GM10248 (cell line): ENCODE measurements at regions not wholly inside any gene's neighbourhood (a gene's known extent, or its start where the extent isn't known, plus 50 kb on each side); places are given as distances from the start of the nearest gene placed in this dataset.

ENCODE experiments used
- CTCF ChIA-PET: fragments of 300-600 bp; sonication (Branson Sonifier 250); formaldehyde crosslinking; extraction: SDS; loops from one replicate; lab custom pipeline; 2021; ENCODE audit warnings: antibody characterized with exemption; lab: Yijun Ruan, JAX
- POLR2A ChIA-PET: fragments of 350-650 bp; sonication (Branson Sonifier 250); formaldehyde crosslinking; extraction: SDS; loops from one replicate; lab custom pipeline; 2020; ENCODE audit warnings: antibody characterized with exemption; lab: Yijun Ruan, JAX
- DNase-seq: peaks from one replicate; pipeline ENCODE4 v3.0.0; 2012; ENCODE audit errors: extremely low spot score
- CTCF ChIP-seq: IDR thresholded peaks from 2 replicates; pipeline ENCODE4 v1.5.1; 2012; ENCODE audit warnings: mild to moderate bottlenecking, low read depth; ENCODE audit errors: extremely low read depth, missing control alignments, control extremely low read depth

- DNase-seq, result no peak
- CTCF ChIA-PET, result interaction anchor here (0.6 to 1.3 kb wide), 2 partner anchors 11 to 16 kb away, joined by 3 read pairs; no protein-coding TSS in a partner anchor
- POLR2A ChIA-PET, result no interaction called here
- TF ChIP-seq CTCF, result no peak
These were observed 406.1 kb upstream of the DCC start for GRCh38 chr18:51933903-51934302.

GRCh38 chr18:51936115-51936514 lies 403.9 kb upstream of the DCC start:
- no peak for DNase-seq
- ChIA-PET CTCF (interaction anchor here (1.2 kb wide), 1 partner anchor 20 kb away, joined by 3 read pairs; no protein-coding TSS in a partner anchor), POLR2A (no interaction called here)
- no peak for TF ChIP-seq CTCF

- TF ChIP-seq CTCF, result no peak
- no peak for DNase-seq
- ChIA-PET POLR2A (no interaction called here), CTCF (interaction anchor here (1.3 kb wide), 1 partner anchor 17 kb away, joined by 4 read pairs; no protein-coding TSS in a partner anchor)
These were observed 398.0 kb upstream of the DCC start for GRCh38 chr18:51941999-51942398.

- POLR2A ChIA-PET, result no interaction called here
- CTCF ChIA-PET, result no interaction called here
- DNase-seq, result no peak
- no peak for TF ChIP-seq CTCF
These were observed 396.7 kb upstream of the DCC start for GRCh38 chr18:51943281-51943680.

GRCh38 chr18:51946946-51947345 lies 393.1 kb upstream of the DCC start:
- ChIA-PET CTCF (interaction anchor here (1.3 to 3.0 kb wide), 2 partner anchors 12 to 279 kb away, joined by 3 to 10 read pairs; no protein-coding TSS in a partner anchor), POLR2A (no interaction called here)
- TF ChIP-seq CTCF, result no peak
- no peak for DNase-seq

- no peak for TF ChIP-seq CTCF
- ChIA-PET POLR2A (no interaction called here), CTCF (no interaction called here)
- DNase-seq, result no peak
These were observed 387.2 kb upstream of the DCC start for GRCh38 chr18:51952844-51953243.
